IPS-NIHi7 (cell line): ENCODE measurements at regions not wholly inside any gene's neighbourhood (a gene's known extent, or its start where the extent isn't known, plus 50 kb on each side); places are given as distances from the start of the nearest gene placed in this dataset.
"Not testable (repeated sequence)": the region's sequence is repeated elsewhere in the genome, so short reads cannot be mapped to it uniquely, and the experiment has no call there.

Source experiments
- DNase-seq: peaks from one replicate; pipeline ENCODE4 v3.0.0; 2012; ENCODE audit warnings: mixed read lengths; ENCODE audit errors: extremely low spot score

- DNase-seq, result no peak
Measured at GRCh38 chr20:43364001-43364400, 93.7 kb upstream of the SRSF6 start.

- no peak for DNase-seq
Measured at GRCh38 chr20:43363506-43363905, 94.2 kb upstream of the SRSF6 start.

DNA sequence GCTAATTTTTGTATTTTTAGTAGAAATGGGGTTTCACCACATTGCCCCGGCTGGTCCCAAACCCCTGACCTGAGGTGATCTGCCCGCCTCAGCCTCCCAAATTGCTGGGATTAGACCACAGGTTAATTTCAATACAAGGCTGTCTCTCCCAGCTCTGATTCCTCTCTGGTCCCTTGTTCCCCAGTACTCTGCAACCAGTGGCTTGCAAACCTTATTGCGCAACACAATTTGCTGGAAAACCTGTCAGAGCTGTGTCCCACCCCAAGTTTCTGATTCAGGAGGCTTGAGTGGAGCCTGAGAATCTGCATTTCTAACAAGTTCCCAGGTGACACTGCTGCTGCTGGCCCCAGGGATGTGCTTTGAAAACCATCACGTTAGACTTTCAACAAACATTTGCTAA, 96.2 kb upstream of the SRSF6 start:
- DNase-seq, result no peak

DNA sequence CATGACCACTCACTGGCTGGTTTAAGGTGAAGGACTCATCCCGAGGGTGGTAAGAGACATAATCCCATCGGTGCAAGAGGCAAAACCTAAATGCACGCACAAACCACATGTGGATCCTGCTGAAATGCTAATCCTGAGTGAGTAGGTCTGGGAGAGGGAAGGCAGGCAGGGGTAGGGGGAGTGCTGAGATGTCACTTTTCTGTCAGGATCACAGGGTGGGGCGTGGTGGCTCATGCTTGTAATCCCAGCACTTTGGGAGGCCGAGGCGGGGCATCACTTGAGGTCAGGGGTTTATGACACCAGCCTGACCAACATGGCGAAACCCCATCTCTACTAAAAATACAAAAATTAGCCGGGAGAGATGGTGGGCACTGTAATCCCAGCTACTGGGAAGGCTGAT, 97.7 kb upstream of the SRSF6 start:
- DNase-seq, result no peak

- DNase-seq, result no peak
Measured at GRCh38 chr20:43358811-43359210, 98.9 kb upstream of the SRSF6 start.

DNA sequence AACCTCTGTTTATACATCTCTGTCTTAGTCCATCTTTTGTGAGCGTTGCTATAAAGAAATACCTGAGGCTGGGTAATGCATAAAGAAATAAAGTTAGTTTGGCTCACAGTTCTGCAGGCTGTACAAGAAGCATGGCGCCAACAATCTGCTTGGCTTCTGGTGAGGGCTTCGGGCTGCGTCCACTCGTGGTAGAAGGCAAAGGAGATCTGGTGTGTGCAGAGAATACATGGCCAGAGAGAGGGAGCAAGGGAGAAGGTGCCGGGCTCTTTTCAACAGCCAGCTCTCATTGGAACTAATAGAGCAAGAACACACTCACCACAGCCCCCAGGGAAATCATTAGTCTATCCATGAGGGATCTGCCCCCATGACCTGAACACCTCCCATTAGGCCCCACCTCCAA, 100.3 kb upstream of the SRSF6 start:
- no peak for DNase-seq

DNA sequence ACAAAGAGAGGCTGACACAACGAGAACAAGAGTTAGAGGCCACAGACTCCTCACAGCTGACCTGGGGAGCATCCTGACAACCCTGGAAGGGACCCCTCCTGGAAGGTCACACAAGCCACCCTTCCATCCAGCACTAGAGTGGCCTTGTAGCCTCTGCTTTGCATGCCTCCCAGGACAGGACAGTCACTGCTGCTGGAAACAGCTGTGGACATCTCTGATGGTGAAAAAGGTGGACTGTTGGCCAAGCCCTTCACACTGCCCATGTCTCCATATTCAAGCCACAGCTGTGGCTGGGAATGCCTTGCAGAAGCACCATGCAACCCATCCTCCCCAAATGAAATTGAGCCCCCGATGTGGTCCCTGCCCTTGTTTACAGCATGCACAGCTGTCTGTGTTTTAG, 102.1 kb upstream of the SRSF6 start:
- DNase-seq, result no peak

DNA sequence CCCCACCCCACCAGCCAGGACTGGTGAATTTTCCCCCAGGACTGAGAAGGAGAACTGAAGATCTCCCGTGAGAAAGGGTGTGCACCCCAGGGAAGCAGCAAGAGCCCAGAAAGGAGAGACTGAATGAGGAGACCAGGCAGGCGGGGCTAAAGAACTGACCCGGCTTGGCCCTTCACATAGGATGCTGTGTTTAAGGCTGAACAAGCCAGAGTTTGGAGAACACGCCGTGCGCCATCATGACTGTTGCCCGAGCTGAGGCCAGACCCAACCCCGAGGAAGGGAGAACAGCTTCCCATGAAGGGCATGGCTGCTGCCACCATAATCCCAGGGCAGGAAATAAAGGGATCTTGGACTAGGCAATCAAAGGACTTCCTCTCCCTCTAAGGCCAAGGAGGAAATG, 104.7 kb upstream of the SRSF6 start:
- DNase-seq, result no peak

DNA sequence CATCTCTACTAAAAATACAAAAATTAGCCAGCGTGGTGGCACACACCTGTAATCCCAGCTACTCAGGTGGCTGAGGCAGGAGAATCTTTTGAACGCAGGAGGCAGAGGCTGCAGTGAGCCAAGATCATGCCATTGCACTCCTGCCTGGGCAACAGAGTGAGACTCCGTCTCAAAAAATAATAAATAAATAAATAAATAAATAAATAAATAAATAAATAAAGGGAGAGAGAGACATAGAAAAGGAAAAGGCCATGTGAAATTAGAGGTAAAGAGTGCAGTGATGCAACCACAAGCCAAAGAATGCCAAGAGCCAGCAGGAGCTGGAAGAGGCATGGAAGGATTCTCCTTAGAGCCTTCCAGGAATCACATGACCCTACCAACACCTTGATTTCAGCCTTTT, 107.0 kb upstream of the SRSF6 start:
- not testable (repeated sequence) for DNase-seq

DNA sequence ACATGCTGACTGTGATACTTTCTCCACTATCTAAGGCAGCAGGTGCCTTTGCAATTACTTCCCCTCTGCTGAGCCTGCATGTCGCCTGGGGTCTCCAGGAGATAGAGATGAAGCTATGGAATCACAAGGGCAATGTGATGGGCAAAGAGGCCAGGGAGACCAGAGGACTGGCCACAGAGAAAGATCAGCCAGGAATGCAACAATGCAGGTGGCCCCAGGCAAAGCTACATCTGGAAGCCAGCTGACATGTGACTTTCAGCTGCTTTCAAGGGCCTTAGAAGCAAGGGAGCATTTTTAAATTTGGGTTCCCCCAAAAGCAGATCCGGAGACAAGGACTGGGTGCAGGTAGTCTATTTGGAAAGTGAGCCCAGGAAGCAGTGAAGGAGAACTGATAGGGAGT, 107.9 kb upstream of the SRSF6 start:
- DNase-seq, result no peak

- not testable (repeated sequence) for DNase-seq
Measured at GRCh38 chr20:43347839-43348238, 109.9 kb upstream of the SRSF6 start.

DNA sequence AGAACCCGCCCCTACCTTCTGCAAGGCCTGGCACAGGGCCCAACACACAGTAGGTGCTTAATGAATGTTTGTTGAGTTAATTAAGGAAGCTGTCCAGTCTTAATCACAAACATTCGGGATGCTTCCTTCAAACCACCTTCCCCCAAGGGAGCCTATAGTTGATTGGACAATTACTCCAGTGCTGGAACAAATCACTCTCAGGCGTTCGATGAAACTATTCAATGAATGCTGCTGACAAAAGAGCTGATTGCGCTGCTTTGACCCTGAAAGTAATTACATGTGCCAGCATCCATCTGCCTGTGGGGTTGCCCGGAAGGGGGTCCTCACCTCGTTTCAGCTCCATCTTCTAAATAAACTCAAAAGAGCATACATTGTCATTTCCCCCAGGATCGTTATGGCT, 112.0 kb upstream of the SRSF6 start:
- DNase-seq, result no peak

- no peak for DNase-seq
Measured at GRCh38 chr20:43341511-43341910, 116.2 kb upstream of the SRSF6 start.

DNA sequence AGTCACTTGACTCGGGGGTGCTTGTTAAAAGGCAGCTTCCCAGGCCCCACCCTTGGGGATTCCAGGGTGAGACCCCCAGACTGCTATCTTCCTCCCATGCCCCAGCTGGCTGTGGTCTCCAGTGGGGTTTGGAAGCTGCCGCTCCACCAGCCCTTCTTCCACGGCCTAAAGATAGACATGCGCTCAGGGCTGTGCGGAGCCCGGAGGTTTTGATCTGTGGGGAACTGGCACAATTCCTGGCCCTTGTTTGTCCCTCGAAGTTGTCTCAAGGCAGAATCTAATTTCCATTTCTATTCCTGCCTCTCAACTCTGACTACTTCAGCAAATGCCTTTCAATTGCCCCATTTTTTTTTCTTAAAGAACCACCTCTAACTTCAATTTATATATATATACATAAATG, 120.7 kb upstream of the SRSF6 start:
- DNase-seq, result no peak

DNA sequence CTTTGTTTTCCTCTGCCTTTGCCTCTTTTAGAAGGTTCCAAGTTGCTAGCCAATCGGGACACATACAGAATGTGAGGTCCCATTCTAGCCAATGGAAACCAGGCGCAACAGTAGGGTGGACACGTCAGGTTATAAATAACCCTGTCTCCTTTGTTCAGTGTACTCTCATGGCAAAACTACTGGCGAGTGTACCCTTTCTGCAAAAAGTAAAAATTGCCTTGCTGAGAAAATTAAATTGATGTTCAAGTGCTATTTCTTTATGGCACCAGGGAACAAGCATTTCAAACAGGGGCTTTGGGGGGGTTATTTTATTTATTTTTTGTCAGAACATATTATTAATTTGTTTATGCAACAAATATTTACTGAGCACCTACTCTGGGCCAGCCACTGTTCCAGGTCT, 123.6 kb upstream of the SRSF6 start:
- DNase-seq, result no peak

DNA sequence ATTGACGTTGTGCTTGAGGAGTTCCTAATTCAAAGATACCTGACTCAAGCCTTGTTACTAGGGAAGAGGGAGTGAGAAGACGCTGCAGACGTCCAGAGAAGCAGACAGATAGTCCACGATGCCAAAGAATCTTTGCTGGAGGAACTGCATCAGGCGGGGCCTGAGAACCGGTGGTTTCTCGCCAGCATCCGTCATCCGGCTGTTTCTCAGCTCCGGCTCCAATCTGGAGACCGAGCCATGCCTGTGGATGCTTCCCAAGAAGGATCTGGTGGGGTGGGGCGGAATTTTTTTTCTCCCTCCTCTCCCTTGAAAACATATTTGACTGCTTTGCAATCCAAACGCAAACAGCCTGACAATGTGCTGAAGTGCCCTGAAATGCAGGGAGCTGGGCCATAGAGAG, 125.8 kb upstream of the SRSF6 start:
- DNase-seq, result no peak

GRCh38 chr20:43328697-43329096, 129.0 kb upstream of the SRSF6 start:
- no peak for DNase-seq

GRCh38 chr20:43327234-43327633, 130.5 kb upstream of the SRSF6 start:
- DNase-seq, result not testable (repeated sequence)

GRCh38 chr20:43325926-43326325, 131.8 kb upstream of the SRSF6 start:
- no peak for DNase-seq

- DNase-seq, result peak; percentile 16
Measured at GRCh38 chr20:43323592-43323991, 133.9 kb upstream of the PTPRT start.

DNA sequence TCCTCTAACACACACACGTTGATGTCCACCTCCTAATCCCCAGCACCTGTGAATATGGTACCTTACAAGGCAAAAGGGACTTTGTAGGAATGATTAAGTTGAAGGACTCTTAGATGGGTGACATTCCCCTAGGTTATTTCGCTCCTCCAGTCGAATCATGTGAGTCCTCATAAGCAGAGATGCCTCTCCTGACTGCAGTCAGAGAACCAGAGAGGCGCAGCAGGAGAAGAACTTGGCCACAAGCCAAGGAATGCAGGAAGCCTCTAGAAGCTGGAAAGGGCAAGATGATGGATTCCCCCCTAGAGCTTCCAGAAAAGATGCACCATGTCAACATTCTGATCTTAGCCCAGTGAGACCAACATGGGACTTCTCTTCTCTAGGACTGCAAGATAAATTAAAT, 133.1 kb upstream of the PTPRT start:
- DNase-seq, result no peak

DNA sequence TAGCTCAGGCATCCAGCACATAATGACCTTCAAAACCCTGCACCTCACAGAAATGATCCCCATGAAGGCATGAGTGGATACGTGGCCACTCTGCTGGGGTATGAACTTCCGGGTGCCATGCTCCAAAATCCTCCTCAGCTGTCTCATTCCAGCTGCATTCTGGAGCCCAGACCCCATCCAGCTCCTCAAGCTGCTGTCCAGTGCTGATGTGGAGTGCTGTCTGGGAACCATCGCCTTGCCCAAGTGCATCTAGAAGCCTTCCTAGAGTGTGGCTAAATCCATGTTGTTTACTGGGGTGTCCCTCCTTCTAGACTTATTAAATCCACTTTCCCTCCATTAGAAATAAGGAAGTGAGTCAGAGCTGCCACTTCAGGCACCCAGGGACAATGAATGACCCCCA, 130.8 kb upstream of the PTPRT start:
- no peak for DNase-seq

GRCh38 chr20:43318755-43319297, 129.1 kb upstream of the PTPRT start:
- DNase-seq, result no peak

- DNase-seq, result no peak
Measured at GRCh38 chr20:43316271-43316670, 126.6 kb upstream of the PTPRT start.

- no peak for DNase-seq
Measured at GRCh38 chr20:43309266-43309665, 119.6 kb upstream of the PTPRT start.
